ENCODE measurements at regions not wholly inside any gene's neighbourhood (a gene's known extent, or its start where the extent isn't known, plus 50 kb on each side); places are given as distances from the start of the nearest gene placed in this dataset.

DNA sequence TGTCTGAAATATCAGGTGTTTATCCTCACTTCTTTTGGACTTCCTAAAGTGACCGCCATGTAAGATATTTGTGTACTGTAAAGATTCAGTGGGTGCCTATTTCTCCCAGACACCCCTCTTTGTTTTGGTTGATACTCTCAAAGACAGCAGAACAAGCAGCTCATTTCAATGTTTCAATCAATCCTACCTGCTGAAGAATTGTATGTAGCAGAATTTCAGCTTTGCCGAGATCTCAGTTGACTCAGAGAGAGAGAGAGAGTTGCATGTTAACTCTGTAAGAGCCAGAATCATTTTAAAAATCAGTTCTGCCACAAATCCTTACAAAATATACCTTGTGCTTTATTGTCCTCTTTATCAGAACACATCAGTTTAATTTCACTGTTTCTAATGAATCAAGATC lies 987.3 kb downstream of the ADGRL2 start:
- Histone ChIP-seq H3K36me3 (no peaks in the 10 kb centered on the region), H3K27me3 (no peaks in the 10 kb centered on the region), H3K4me3 (no peak overlapping the region), H3K4me1 (no peaks in the 10 kb centered on the region), H3K9me3 (peaks cover 0 to 8% (median 0%) of the 10 kb centered on the region in 3 donors), H3K27ac (no peak overlapping the region)
- ATAC-seq = no peak
- 59 to 63% methylated on average over 2 of the region's 2 CpGs for WGBS, 2 donors (ENCODE audit: low coverage in 1 of 2)
- TF ChIP-seq EP300 (IDR thresholded peaks at IDR 0.05) (no peak), POLR2A (IDR thresholded peaks at IDR 0.05) (no peak), POLR2AphosphoS5 (IDR thresholded peaks at IDR 0.05) (no peak)
- TF ChIP-seq, protein P1, sequence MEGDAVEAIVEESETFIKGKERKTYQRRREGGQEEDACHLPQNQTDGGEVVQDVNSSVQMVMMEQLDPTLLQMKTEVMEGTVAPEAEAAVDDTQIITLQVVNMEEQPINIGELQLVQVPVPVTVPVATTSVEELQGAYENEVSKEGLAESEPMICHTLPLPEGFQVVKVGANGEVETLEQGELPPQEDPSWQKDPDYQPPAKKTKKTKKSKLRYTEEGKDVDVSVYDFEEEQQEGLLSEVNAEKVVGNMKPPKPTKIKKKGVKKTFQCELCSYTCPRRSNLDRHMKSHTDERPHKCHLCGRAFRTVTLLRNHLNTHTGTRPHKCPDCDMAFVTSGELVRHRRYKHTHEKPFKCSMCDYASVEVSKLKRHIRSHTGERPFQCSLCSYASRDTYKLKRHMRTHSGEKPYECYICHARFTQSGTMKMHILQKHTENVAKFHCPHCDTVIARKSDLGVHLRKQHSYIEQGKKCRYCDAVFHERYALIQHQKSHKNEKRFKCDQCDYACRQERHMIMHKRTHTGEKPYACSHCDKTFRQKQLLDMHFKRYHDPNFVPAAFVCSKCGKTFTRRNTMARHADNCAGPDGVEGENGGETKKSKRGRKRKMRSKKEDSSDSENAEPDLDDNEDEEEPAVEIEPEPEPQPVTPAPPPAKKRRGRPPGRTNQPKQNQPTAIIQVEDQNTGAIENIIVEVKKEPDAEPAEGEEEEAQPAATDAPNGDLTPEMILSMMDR (IDR thresholded peaks at IDR 0.05) = no peak

DNA sequence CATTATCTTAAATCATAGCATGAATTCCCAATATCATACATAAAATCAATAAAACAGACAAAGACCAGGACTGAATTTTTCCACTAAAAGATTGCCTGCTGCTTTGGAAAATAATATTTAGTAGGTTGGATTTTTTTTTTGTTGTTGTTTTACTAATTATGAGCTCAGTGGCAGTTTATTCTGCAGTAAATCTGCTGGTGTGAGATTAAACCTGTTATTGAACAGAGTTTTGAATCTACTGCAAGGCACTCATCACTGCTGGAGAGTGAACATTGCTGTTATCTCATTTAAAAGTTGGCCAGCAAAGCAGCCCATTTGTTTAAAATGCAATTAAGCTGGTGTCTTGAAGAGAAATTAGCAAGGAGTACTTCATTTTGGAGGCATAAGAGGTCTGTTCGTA lies 986.1 kb downstream of the ADGRL2 start:
- H3K4me1 ChIP-seq = no peaks in the 10 kb centered on the region
- H3K36me3 ChIP-seq = no peaks in the 10 kb centered on the region
- no peak for TF ChIP-seq EP300 (IDR thresholded peaks at IDR 0.05)
- TF ChIP-seq, protein P1 (IDR thresholded peaks at IDR 0.05) = no peak
- no peak for TF ChIP-seq POLR2AphosphoS5 (IDR thresholded peaks at IDR 0.05)
- no peak for TF ChIP-seq POLR2A (IDR thresholded peaks at IDR 0.05)
- no peak overlapping the region for H3K27ac ChIP-seq
- no peaks in the 10 kb centered on the region for H3K27me3 ChIP-seq
- no peak for ATAC-seq
- no peak overlapping the region for H3K4me3 ChIP-seq
- WGBS, 2 donors (ENCODE audit: low coverage in 1 of 2) = 13 to 73% methylated on average over 1 of the region's 1 CpG
- H3K9me3 ChIP-seq = peaks cover 0 to 8% (median 0%) of the 10 kb centered on the region in 3 donors

DNA sequence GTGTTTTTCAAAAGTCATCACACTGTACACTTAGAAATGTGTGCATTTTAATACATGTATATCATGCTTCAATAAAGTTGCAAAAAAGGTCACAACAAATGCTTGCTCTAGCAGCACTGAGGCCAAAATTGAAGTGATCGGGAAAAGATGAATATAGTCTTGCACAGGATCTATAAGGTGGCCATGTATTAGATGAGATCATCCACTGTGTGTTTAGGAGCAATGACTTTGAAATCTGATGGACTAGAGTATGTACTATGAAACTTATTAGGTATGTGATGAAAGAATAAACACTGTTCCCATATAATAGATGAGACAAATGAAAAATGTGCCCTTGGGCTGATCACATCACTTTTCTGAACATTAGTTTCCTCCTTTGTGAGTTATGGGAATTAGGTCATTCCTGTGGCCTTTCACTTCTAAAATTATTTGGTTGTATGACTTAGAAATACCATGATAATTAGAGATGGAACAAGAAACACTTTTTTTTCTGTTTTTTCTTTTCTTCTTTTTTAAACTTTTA lies 984.6 kb downstream of the ADGRL2 start:
- H3K27ac ChIP-seq = no peak overlapping the region
- H3K4me3 ChIP-seq = no peak overlapping the region
- H3K36me3 ChIP-seq = no peaks in the 10 kb centered on the region
- no peaks in the 10 kb centered on the region for H3K27me3 ChIP-seq
- peaks cover 0 to 2% (median 0%) of the 10 kb centered on the region in 3 donors for H3K9me3 ChIP-seq
- ATAC-seq = no peak
- no peaks in the 10 kb centered on the region for H3K4me1 ChIP-seq
- WGBS, 2 donors (ENCODE audit: low coverage in 1 of 2) = 88 to 93% methylated on average over 1 of the region's 1 CpG
- TF ChIP-seq POLR2A (IDR thresholded peaks at IDR 0.05) = no peak
- no peak for TF ChIP-seq POLR2AphosphoS5 (IDR thresholded peaks at IDR 0.05)
- TF ChIP-seq EP300 (IDR thresholded peaks at IDR 0.05) = no peak
- TF ChIP-seq, protein P1 (IDR thresholded peaks at IDR 0.05) = no peak

DNA sequence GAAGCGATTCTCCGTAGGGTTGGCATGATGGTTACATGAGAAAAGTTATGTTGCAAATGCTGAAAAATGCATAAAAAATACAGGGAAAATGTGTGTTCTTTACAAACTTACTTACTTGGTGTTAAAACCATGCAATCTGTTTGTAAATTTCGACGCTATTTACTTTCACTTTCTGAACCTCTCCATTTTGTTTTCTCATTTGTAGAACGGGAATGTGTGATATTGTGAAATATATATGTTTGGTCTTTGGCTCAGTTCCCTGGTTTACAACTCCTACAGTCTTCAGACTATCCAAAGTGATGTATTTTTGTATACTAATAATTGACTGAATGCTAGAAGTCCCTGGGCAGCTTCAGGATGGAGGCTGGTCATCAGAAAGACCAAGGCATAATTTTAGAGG lies 982.3 kb downstream of the ADGRL2 start:
- H3K36me3 ChIP-seq = no peaks in the 10 kb centered on the region
- H3K4me3 ChIP-seq = no peak overlapping the region
- H3K27me3 ChIP-seq = no peaks in the 10 kb centered on the region
- no peak for ATAC-seq
- WGBS, 2 donors (ENCODE audit: low coverage in 1 of 2) = 87 to 94% methylated on average over 5 of the region's 5 CpGs
- no peaks in the 10 kb centered on the region for H3K4me1 ChIP-seq
- H3K9me3 ChIP-seq = no peaks in the 10 kb centered on the region
- no peak for TF ChIP-seq POLR2A (IDR thresholded peaks at IDR 0.05)
- no peak for TF ChIP-seq EP300 (IDR thresholded peaks at IDR 0.05)
- TF ChIP-seq, protein P1 (IDR thresholded peaks at IDR 0.05) = no peak
- no peak for TF ChIP-seq POLR2AphosphoS5 (IDR thresholded peaks at IDR 0.05)
- no peak overlapping the region for H3K27ac ChIP-seq

DNA sequence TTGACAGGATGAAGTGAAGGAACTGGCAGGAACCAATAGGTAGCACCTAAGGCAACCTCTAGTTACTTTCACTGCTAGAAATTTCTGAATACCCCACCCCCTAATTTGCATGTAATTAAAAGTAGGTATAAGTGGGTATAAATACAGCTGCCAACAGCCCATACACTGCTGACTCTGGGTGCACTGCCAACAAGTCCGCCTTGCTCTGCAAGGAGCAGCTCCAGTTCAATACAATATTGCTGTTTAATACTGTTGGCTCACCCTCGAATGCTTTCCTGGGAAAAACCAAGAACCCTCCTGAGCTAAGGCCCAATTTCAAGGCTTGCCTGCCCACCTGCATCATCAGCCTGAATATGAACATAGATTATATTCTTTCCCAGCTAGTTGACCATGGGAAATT lies 981.9 kb downstream of the ADGRL2 start:
- H3K4me3 ChIP-seq = no peak overlapping the region
- TF ChIP-seq POLR2AphosphoS5 (IDR thresholded peaks at IDR 0.05) = no peak
- TF ChIP-seq, protein P1 (IDR thresholded peaks at IDR 0.05) = no peak
- no peak for TF ChIP-seq EP300 (IDR thresholded peaks at IDR 0.05)
- TF ChIP-seq POLR2A (IDR thresholded peaks at IDR 0.05) = no peak
- H3K4me1 ChIP-seq = no peaks in the 10 kb centered on the region
- H3K27me3 ChIP-seq = no peaks in the 10 kb centered on the region
- H3K36me3 ChIP-seq = no peaks in the 10 kb centered on the region
- no peak for ATAC-seq
- no peak overlapping the region for H3K27ac ChIP-seq
- no peaks in the 10 kb centered on the region for H3K9me3 ChIP-seq
- 80 to 100% methylated on average over 1 to 2 of the region's 2 CpGs for WGBS, 2 donors (ENCODE audit: low coverage in 1 of 2)
